Colonic mucosa (tissue), 4 donors: ENCODE measurements at regions not wholly inside any gene's neighbourhood (a gene's known extent, or its start where the extent isn't known, plus 50 kb on each side); places are given as distances from the start of the nearest gene placed in this dataset.

Experiments used
- DNase-seq: peaks from one replicate; pipeline ENCODE4 v3.0.0-alpha.2; 2020
- H3K27ac ChIP-seq: fragments of 200-600 bp; one replicate; pipeline ENCODE4 v1.8.0; 2021
- H3K27me3 ChIP-seq: fragments of 200-600 bp; one replicate; pipeline ENCODE4 v1.8.0; 2021
- H3K36me3 ChIP-seq: fragments of 200-600 bp; one replicate; pipeline ENCODE4 v1.8.0; 2021
- H3K4me1 ChIP-seq: fragments of 200-600 bp; one replicate; pipeline ENCODE4 v1.8.0; 2021; ENCODE audit warnings: mild to moderate bottlenecking
- H3K4me3 ChIP-seq: fragments of 200-600 bp; one replicate; pipeline ENCODE4 v1.8.0; 2021
- H3K9ac ChIP-seq, 2 donors: one replicate each; pipeline ENCODE4 v1.7.0; 2013; ENCODE audit warnings: control low read depth in 2 of 2, low read depth in 2 of 2, low read length in 2 of 2
- H3K9me3 ChIP-seq: fragments of 200-600 bp; one replicate; pipeline ENCODE4 v1.8.0; 2021
- intact Hi-C: fragments of 100-400 bp; cut with DNase I; formaldehyde crosslinking; loops from one replicate; pipeline ENCODE4 v1.14.1; 2022
- TF ChIP-seq, protein P1 (sequence below): fragments of 200-600 bp; IDR thresholded peaks from one replicate; pipeline ENCODE4 v1.8.0; 2022; ENCODE audit warnings: antibody characterized with exemption, mild to moderate bottlenecking
- donor health status: healthy.
- donor health status: DM: no; HTN: no; CAD: no.
- donor health status: DM: no; HTN: no; CAD: no.

GRCh38 chrX:103158317-103158621, 56.6 kb upstream of the BEX4 start:
- Histone ChIP-seq H3K27ac (no peak overlapping the region), H3K4me1 (no peaks in the 10 kb centered on the region), H3K9me3 (no peaks in the 10 kb centered on the region), H3K9ac (no peak overlapping the region), H3K4me3 (no peak overlapping the region), H3K27me3 (no peaks in the 10 kb centered on the region), H3K36me3 (no peaks in the 10 kb centered on the region)
- intact Hi-C loops = loop anchor here (10.0 kb wide), 1 partner anchor 203 kb away; no protein-coding TSS in a partner anchor
- no peak for DNase-seq
- TF ChIP-seq, protein P1, sequence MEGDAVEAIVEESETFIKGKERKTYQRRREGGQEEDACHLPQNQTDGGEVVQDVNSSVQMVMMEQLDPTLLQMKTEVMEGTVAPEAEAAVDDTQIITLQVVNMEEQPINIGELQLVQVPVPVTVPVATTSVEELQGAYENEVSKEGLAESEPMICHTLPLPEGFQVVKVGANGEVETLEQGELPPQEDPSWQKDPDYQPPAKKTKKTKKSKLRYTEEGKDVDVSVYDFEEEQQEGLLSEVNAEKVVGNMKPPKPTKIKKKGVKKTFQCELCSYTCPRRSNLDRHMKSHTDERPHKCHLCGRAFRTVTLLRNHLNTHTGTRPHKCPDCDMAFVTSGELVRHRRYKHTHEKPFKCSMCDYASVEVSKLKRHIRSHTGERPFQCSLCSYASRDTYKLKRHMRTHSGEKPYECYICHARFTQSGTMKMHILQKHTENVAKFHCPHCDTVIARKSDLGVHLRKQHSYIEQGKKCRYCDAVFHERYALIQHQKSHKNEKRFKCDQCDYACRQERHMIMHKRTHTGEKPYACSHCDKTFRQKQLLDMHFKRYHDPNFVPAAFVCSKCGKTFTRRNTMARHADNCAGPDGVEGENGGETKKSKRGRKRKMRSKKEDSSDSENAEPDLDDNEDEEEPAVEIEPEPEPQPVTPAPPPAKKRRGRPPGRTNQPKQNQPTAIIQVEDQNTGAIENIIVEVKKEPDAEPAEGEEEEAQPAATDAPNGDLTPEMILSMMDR = no peak

DNA sequence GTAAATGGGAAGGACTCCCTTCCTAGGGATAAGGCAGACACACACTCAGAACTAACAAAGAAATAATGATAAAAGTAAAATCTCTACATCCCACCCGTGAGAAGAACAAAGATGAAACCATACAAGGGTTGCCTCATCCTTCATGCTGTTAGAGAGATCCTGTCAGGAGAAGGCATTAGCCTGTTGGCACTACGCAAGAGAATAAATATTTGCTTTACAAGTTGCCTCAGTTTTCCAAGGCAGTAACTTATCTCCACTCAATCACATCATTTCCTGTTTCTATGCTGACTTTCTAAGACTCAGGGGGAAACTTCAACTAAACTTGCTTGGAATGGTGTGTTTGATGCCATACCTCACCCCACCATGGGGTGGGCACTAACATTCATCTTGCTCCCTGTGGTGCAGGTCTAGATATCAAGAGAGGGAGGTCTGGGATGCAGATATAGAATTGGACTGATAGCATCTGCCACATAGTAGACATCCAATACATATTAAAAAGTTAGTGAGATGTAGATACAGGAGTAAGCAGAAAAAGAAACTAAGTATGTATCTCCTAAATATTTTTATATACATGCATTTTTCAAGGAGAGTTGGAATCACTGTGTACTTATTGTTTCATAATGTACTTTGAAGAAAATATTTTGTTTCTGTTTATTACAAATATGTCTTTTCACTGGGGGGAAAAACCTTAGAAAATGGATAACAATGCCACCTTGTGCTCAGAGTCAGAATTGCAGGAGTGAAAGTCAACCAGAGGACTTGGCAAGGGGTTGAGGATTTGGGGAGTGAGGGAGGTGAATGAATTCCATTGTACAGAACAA, 57.2 kb upstream of the BEX4 start:
- Histone ChIP-seq H3K9me3 (no peaks in the 10 kb centered on the region), H3K27ac (no peak overlapping the region), H3K4me1 (no peaks in the 10 kb centered on the region), H3K4me3 (no peak overlapping the region), H3K9ac (no peak overlapping the region), H3K27me3 (no peaks in the 10 kb centered on the region), H3K36me3 (no peaks in the 10 kb centered on the region)
- TF ChIP-seq, protein P1 = peak; percentile 53
- intact Hi-C loops = loop anchor here (10.0 kb wide), 1 partner anchor 203 kb away; no protein-coding TSS in a partner anchor
- peak; percentile 40 for DNase-seq

DNA sequence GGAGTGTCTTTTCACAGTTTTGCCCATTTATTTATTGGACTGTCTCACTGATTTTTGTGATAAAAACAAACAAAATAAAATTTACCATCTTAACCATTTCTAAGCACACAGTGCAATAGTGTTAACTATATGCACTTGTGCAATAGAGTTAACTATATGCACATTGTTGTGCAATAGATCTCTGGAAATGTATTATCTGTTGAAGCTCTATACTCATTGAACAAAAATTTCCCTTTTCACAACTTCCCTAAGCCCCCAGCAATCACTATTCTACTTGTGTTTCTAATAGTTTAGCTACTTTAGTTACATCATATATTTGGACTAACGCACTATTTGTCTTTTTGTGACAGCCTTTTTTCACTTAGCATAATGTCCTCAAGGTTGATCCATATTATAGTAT, 59.7 kb upstream of the BEX4 start:
- intact Hi-C loops = loop anchor here (10.0 kb wide), 1 partner anchor 200 kb away; no protein-coding TSS in a partner anchor
- H3K4me3 ChIP-seq = no peak overlapping the region
- no peaks in the 10 kb centered on the region for H3K36me3 ChIP-seq
- H3K9ac ChIP-seq = no peak overlapping the region
- H3K27me3 ChIP-seq = no peaks in the 10 kb centered on the region
- H3K27ac ChIP-seq = no peak overlapping the region
- DNase-seq = no peak
- no peaks in the 10 kb centered on the region for H3K4me1 ChIP-seq
- TF ChIP-seq, protein P1 = no peak
- no peaks in the 10 kb centered on the region for H3K9me3 ChIP-seq

GRCh38 chrX:103153661-103154060, 60.7 kb upstream of the NXF3 start:
- intact Hi-C loops = loop anchor here (10.0 kb wide), 1 partner anchor 199 kb away; no protein-coding TSS in a partner anchor
- Histone ChIP-seq H3K27ac (no peak overlapping the region), H3K4me3 (no peak overlapping the region), H3K9me3 (no peaks in the 10 kb centered on the region), H3K36me3 (no peaks in the 10 kb centered on the region), H3K27me3 (no peaks in the 10 kb centered on the region), H3K9ac (no peak overlapping the region), H3K4me1 (no peaks in the 10 kb centered on the region)
- DNase-seq = no peak
- TF ChIP-seq, protein P1 = no peak

GRCh38 chrX:103151799-103152198, 58.9 kb upstream of the NXF3 start:
- no peaks in the 10 kb centered on the region for H3K9me3 ChIP-seq
- H3K27ac ChIP-seq = no peak overlapping the region
- H3K36me3 ChIP-seq = no peaks in the 10 kb centered on the region
- TF ChIP-seq, protein P1 = no peak
- H3K27me3 ChIP-seq = no peaks in the 10 kb centered on the region
- no peak for DNase-seq
- no peak overlapping the region for H3K9ac ChIP-seq
- intact Hi-C loops = loop anchor here (10.0 kb wide), 1 partner anchor 197 kb away; no protein-coding TSS in a partner anchor
- H3K4me3 ChIP-seq = no peak overlapping the region
- H3K4me1 ChIP-seq = no peaks in the 10 kb centered on the region
